ENCODE measurements at regions not wholly inside any gene's neighbourhood (a gene's known extent, or its start where the extent isn't known, plus 50 kb on each side); places are given as distances from the start of the nearest gene placed in this dataset.

- TF ChIP-seq, protein P1, sequence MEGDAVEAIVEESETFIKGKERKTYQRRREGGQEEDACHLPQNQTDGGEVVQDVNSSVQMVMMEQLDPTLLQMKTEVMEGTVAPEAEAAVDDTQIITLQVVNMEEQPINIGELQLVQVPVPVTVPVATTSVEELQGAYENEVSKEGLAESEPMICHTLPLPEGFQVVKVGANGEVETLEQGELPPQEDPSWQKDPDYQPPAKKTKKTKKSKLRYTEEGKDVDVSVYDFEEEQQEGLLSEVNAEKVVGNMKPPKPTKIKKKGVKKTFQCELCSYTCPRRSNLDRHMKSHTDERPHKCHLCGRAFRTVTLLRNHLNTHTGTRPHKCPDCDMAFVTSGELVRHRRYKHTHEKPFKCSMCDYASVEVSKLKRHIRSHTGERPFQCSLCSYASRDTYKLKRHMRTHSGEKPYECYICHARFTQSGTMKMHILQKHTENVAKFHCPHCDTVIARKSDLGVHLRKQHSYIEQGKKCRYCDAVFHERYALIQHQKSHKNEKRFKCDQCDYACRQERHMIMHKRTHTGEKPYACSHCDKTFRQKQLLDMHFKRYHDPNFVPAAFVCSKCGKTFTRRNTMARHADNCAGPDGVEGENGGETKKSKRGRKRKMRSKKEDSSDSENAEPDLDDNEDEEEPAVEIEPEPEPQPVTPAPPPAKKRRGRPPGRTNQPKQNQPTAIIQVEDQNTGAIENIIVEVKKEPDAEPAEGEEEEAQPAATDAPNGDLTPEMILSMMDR (IDR thresholded peaks at IDR 0.05; ENCODE audit: low read depth, low read length, poor library complexity, severe bottlenecking): no peak
- no peak for TF ChIP-seq EZH2phosphoT487 (IDR thresholded peaks at IDR 0.05; ENCODE audit: borderline replicate concordance, low read length)
These were observed 199.4 kb downstream of the SREK1 start for GRCh38 chr5:66343370-66344071.

Measured in DOHH2 (cell line).